ENCODE measurements at regions not wholly inside any gene's neighbourhood (a gene's known extent, or its start where the extent isn't known, plus 50 kb on each side); places are given as distances from the start of the nearest gene placed in this dataset.

DNA sequence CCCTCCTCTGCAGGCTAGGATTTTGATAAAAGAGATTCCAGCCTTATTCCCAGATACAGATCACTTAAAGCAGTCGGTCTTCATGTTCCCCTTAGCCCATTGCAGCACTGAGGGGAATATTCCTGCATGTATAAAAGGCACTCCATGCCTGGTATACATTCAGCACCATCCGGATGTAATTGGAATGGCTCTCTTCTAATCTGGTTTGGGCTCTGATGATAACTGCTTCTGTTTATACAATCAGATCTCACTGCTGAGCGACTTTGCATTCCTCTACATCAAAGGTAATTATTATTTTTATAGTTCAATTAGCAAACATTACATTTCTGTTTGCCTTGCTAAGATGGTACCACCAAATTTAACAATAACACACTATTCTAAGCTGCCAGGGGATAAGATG, 746.9 kb upstream of the CELF4 start:
- no peak for ATAC-seq
- TF ChIP-seq ZNF207 (IDR thresholded peaks at IDR 0.05; ENCODE audit: borderline replicate concordance) = no peak
- TF ChIP-seq CEBPB (IDR thresholded peaks at IDR 0.05; ENCODE audit: borderline replicate concordance in 1 of 2, low read depth in 2 of 2, low read length in 2 of 2) = no peak
- no peak for TF ChIP-seq MEF2A (IDR thresholded peaks at IDR 0.05; ENCODE audit: insufficient read depth, low read depth, low read length)
- TF ChIP-seq, protein P1, sequence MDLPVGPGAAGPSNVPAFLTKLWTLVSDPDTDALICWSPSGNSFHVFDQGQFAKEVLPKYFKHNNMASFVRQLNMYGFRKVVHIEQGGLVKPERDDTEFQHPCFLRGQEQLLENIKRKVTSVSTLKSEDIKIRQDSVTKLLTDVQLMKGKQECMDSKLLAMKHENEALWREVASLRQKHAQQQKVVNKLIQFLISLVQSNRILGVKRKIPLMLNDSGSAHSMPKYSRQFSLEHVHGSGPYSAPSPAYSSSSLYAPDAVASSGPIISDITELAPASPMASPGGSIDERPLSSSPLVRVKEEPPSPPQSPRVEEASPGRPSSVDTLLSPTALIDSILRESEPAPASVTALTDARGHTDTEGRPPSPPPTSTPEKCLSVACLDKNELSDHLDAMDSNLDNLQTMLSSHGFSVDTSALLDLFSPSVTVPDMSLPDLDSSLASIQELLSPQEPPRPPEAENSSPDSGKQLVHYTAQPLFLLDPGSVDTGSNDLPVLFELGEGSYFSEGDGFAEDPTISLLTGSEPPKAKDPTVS (IDR thresholded peaks at IDR 0.05; ENCODE audit: low read depth, low read length) = no peak
- TF ChIP-seq NFXL1 (IDR thresholded peaks at IDR 0.05; ENCODE audit: borderline replicate concordance) = no peak
- TF ChIP-seq SMAD5 (IDR thresholded peaks at IDR 0.05; ENCODE audit: low read depth) = no peak
- TF ChIP-seq CBFB (IDR thresholded peaks at IDR 0.05; ENCODE audit: low read depth) = no peak
- TF ChIP-seq RB1 (IDR thresholded peaks at IDR 0.05; ENCODE audit: borderline replicate concordance) = no peak
- no peak for TF ChIP-seq SRF (IDR thresholded peaks at IDR 0.05; ENCODE audit: low read depth in 2 of 2, low read length in 2 of 2)
- TF ChIP-seq NRF1 (conservative IDR thresholded peaks at IDR 0.05; ENCODE audit: low read depth, low read length) = no peak
- ChIA-PET POLR2A (no interaction called here), CTCF (no interaction called here), SMC1A (ENCODE audit: uncharacterized antibody, unreplicated experiment) (no interaction called here), RAD21 (ENCODE audit: unreplicated experiment) (no interaction called here)
- Histone ChIP-seq H3K79me2 (ENCODE audit: control insufficient read depth, insufficient read depth, low read length) (no peaks in the 10 kb centered on the region), H3K4me1 (ENCODE audit: control insufficient read depth, insufficient read depth, low read length) (no peaks in the 10 kb centered on the region), H3K9me3 (replicated peaks; ENCODE audit: control insufficient read depth, insufficient read depth, low read length) (no peaks in the 10 kb centered on the region), H3K27me3 (replicated peaks in 1 of 2; ENCODE audit: control insufficient read depth in 2 of 2, insufficient read depth in 2 of 2, low read length in 1 of 2) (no peaks in the 10 kb centered on the region), H3K27ac (ENCODE audit: control insufficient read depth, insufficient read depth) (no peak overlapping the region), H3K9ac (ENCODE audit: control insufficient read depth, insufficient read depth, low read length) (no peak overlapping the region), H2AFZ (ENCODE audit: control insufficient read depth, low read depth, low read length) (no peak overlapping the region), H3K4me3 (no peak overlapping the region), H4K20me1 (ENCODE audit: control insufficient read depth, insufficient read depth) (no peaks in the 10 kb centered on the region), H3K36me3 (ENCODE audit: control insufficient read depth in 2 of 2, insufficient read depth in 2 of 2, low read length in 1 of 2) (no peaks in the 10 kb centered on the region), H3K4me2 (ENCODE audit: control insufficient read depth, insufficient read depth) (no peak overlapping the region)
- BruUV-seq (replicated peaks) = no TSS peak
- intact Hi-C loops (cut with micrococcal nuclease; ENCODE audit: unreplicated experiment) (no loop called here), in situ Hi-C loops (cut with MboI) (no loop called here)
- 33% methylated on average over 3 of the region's 3 CpGs for whole genome bisulfite sequencing (ENCODE audit: insufficient coverage, insufficient replicate concordance, low lambda C conversion rate, missing lambda C conversion rate)
- FAIRE-seq = no peak
- no peak for DNase-seq (ENCODE audit: low read depth, low spot score)

Data from GM12878 (cell line).